Endothelial cell (in vitro differentiated cells): ENCODE measurements at regions not wholly inside any gene's neighbourhood (a gene's known extent, or its start where the extent isn't known, plus 50 kb on each side); places are given as distances from the start of the nearest gene placed in this dataset.

Source experiments
- DNase-seq: peaks from one replicate; pipeline ENCODE4 v3.0.0; 2021; ENCODE audit warnings: low spot score
- H3K27ac Mint-ChIP-seq: one replicate; pipeline ENCODE4 v1.8.0; 2021; ENCODE audit warnings: mixed read lengths, inconsistent platforms; ENCODE audit not compliant: unreplicated experiment
- H3K27me3 Mint-ChIP-seq: one replicate; pipeline ENCODE4 v1.8.0; 2021; ENCODE audit warnings: mild to moderate bottlenecking, moderate library complexity, mixed read lengths, inconsistent platforms; ENCODE audit not compliant: unreplicated experiment
- H3K36me3 Mint-ChIP-seq: one replicate; pipeline ENCODE4 v1.8.0; 2021; ENCODE audit warnings: mild to moderate bottlenecking, low read depth, mixed read lengths, inconsistent platforms; ENCODE audit not compliant: unreplicated experiment
- H3K4me1 Mint-ChIP-seq: one replicate; pipeline ENCODE4 v1.8.0; 2021; ENCODE audit warnings: mild to moderate bottlenecking, mixed read lengths, inconsistent platforms; ENCODE audit not compliant: unreplicated experiment
- H3K4me3 Mint-ChIP-seq: one replicate; pipeline ENCODE4 v1.8.0; 2021; ENCODE audit warnings: mild to moderate bottlenecking, mixed read lengths, inconsistent platforms; ENCODE audit not compliant: unreplicated experiment
- H3K9me3 Mint-ChIP-seq: one replicate; pipeline ENCODE4 v1.8.0; 2021; ENCODE audit warnings: mixed read lengths, inconsistent platforms; ENCODE audit not compliant: unreplicated experiment
- TF ChIP-seq, protein P1 (sequence below): fragments of 200-600 bp; sonication (generic); IDR thresholded peaks from one replicate; pipeline ENCODE4 v1.5.0; 2021; ENCODE audit warnings: antibody characterized with exemption; ENCODE audit not compliant: unreplicated experiment

DNA sequence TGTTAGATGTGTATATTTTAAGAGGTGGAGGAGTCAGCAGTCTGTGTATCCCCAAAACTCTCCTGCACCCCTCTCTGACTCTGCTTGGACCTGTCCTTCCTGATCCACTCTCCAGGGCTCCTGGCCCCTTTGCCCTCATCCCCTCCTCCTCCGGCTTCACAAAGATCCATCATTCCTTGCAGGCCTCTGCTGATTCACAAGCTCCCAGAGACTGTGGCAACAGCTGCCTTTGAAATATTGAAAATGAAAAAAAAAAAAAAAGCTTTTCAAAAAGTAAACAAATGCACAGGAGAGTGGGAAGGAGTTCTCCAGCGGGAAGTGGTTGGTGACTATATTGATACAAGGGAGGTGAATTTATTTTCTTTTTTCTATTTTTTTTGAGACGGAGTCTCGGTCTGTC is 330.2 kb upstream of the SULF2 start:
- H3K9me3 Mint-ChIP-seq, result no peaks in the 10 kb centered on the region
- H3K27ac Mint-ChIP-seq, result no peak overlapping the region
- DNase-seq, result no peak
- H3K4me1 Mint-ChIP-seq, result no peaks in the 10 kb centered on the region
- H3K36me3 Mint-ChIP-seq, result no peaks in the 10 kb centered on the region
- TF ChIP-seq, protein P1, sequence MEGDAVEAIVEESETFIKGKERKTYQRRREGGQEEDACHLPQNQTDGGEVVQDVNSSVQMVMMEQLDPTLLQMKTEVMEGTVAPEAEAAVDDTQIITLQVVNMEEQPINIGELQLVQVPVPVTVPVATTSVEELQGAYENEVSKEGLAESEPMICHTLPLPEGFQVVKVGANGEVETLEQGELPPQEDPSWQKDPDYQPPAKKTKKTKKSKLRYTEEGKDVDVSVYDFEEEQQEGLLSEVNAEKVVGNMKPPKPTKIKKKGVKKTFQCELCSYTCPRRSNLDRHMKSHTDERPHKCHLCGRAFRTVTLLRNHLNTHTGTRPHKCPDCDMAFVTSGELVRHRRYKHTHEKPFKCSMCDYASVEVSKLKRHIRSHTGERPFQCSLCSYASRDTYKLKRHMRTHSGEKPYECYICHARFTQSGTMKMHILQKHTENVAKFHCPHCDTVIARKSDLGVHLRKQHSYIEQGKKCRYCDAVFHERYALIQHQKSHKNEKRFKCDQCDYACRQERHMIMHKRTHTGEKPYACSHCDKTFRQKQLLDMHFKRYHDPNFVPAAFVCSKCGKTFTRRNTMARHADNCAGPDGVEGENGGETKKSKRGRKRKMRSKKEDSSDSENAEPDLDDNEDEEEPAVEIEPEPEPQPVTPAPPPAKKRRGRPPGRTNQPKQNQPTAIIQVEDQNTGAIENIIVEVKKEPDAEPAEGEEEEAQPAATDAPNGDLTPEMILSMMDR, result no peak
- H3K27me3 Mint-ChIP-seq, result peaks cover 2% of the 10 kb centered on the region
- H3K4me3 Mint-ChIP-seq, result no peak overlapping the region

DNA sequence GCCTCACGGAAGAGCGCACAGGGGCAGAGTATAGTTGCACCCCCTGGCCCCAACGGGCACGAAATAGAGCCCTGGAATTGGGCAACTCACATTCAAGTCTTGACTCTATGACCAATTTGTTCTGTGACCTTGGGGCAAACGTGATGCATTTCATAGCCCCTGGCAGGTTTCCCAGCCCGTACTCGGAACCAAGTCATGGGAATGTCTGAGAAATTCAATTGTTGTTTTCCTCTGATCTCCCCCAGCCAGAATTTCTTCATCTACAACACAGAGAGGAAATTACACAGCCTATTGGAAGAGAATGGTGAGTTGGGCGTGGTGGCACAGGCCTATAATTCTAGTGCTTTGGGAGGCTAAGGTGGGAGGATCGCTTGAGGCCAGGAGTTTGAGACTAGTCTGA is 322.3 kb upstream of the SULF2 start:
- H3K27me3 Mint-ChIP-seq, result peaks cover 4% of the 10 kb centered on the region
- no peak overlapping the region for H3K4me3 Mint-ChIP-seq
- no peaks in the 10 kb centered on the region for H3K9me3 Mint-ChIP-seq
- DNase-seq, result no peak
- H3K27ac Mint-ChIP-seq, result no peak overlapping the region
- no peaks in the 10 kb centered on the region for H3K4me1 Mint-ChIP-seq
- no peaks in the 10 kb centered on the region for H3K36me3 Mint-ChIP-seq
- TF ChIP-seq, protein P1, result no peak

DNA sequence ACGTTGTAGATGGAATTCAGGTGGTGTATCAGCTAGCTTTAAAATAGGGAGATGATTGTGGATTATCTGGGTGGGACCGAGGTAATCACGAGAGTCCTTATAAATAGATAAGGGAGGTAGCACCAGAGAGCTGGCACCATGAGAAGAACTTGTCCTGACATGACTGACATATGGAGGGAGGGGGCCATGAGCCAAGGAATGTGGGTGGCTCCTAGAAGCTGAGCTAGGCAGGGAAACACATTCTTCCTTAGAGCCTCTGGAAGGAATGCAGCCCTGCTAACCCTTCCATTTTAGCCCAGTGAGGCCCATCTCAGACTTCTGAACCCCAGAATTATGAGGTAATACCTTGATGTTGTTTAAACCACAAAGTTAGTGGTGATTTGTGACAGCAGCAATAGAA is 321.1 kb upstream of the SULF2 start:
- Mint-ChIP-seq H3K36me3 (no peaks in the 10 kb centered on the region), H3K4me1 (no peaks in the 10 kb centered on the region), H3K27ac (no peak overlapping the region), H3K9me3 (no peaks in the 10 kb centered on the region), H3K27me3 (peaks cover 2% of the 10 kb centered on the region), H3K4me3 (no peak overlapping the region)
- TF ChIP-seq, protein P1, result no peak
- DNase-seq, result no peak

DNA sequence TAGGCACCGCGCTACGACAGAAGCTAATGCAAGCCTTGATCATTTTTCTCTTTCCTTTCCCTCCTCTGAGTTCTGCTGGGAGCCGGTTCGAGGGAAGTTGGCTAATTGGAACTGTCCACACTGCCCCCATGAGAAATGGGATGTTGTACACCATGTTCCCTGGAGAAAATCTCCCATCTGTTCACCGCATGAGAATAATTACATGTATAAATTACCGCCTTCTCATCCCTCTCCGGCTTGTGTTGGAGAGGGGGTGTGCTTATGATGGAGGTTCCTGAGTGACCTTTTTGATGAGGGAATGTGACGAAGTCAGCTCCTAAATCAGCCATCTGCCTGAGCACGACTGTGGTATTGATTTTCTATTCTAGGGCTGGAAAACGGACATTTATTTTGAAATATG is 320.2 kb upstream of the SULF2 start:
- Mint-ChIP-seq H3K27ac (no peak overlapping the region), H3K4me3 (no peak overlapping the region), H3K27me3 (peaks cover 3% of the 10 kb centered on the region), H3K4me1 (no peaks in the 10 kb centered on the region), H3K36me3 (no peaks in the 10 kb centered on the region), H3K9me3 (no peaks in the 10 kb centered on the region)
- TF ChIP-seq, protein P1, result no peak
- no peak for DNase-seq

DNA sequence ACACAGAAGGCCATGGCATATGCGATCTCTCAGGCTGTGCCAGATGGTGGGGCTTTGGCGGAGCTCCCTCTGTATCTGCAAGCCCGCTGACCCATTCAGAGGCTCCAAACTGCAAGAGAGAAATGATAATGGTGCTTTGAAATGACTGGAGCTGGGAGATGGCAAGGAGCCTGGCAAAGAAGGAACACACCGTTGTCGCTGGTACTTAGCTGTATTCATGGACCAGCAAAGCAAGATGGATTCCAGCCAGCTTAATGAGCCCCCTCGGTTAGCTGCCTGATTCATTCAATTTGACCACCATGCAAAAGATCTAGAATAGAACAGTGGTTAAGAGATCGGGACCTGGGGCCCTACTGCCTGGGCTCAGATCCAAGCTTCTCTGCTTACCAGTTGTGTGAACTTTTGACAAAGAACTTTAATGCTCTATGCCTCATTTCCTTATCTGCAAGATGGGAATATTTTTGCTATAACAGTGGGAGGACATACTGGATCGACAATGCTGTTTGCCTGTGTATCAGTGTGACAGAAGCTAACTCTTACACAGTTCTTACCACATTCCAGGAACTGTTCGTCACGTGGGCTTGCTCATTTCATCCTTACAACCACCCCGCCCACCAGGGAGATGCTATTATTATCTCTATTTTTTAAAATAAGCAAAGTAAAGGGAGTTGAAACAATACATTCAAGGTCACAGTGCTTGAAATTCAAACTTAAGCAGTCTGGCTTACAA is 317.8 kb upstream of the SULF2 start:
- H3K27me3 Mint-ChIP-seq, result peaks cover 3% of the 10 kb centered on the region
- no peak for DNase-seq
- TF ChIP-seq, protein P1, result no peak
- H3K4me3 Mint-ChIP-seq, result no peak overlapping the region
- H3K4me1 Mint-ChIP-seq, result no peaks in the 10 kb centered on the region
- no peak overlapping the region for H3K27ac Mint-ChIP-seq
- no peaks in the 10 kb centered on the region for H3K9me3 Mint-ChIP-seq
- H3K36me3 Mint-ChIP-seq, result no peaks in the 10 kb centered on the region
